ENCODE measurements at regions not wholly inside any gene's neighbourhood (a gene's known extent, or its start where the extent isn't known, plus 50 kb on each side); places are given as distances from the start of the nearest gene placed in this dataset.

GRCh38 chr3:8279886-8280550, 221.6 kb upstream of the LMCD1 start:
- Histone ChIP-seq H4K20me1 (ENCODE audit: insufficient read depth) (no peaks in the 10 kb centered on the region), H3K9me2 (ENCODE audit: insufficient read depth, low read length) (no peaks in the 10 kb centered on the region), H2AFZ (ENCODE audit: low read depth, low read length) (no peak overlapping the region), H3K4me3 (ENCODE audit: low read length) (no peak overlapping the region), H3K9me3 (ENCODE audit: low read length) (no peaks in the 10 kb centered on the region), H3K79me2 (replicated peaks; ENCODE audit: insufficient read depth, low read length) (no peaks in the 10 kb centered on the region), H3K36me3 (ENCODE audit: insufficient read depth, low read length) (no peaks in the 10 kb centered on the region), H3F3A (ENCODE audit: insufficient read depth, low read length, poor library complexity, severe bottlenecking) (no peaks in the 10 kb centered on the region), H3K27me3 (ENCODE audit: insufficient read depth, low read depth, low read length) (no peaks in the 10 kb centered on the region), H3K27ac (ENCODE audit: low read length) (no peak overlapping the region), H3K9ac (ENCODE audit: low read length) (no peak overlapping the region), H3K4me2 (ENCODE audit: low read length) (no peak overlapping the region)
- no peak for TF ChIP-seq TAF1 (IDR thresholded peaks at IDR 0.05; ENCODE audit: low read depth)
- TF ChIP-seq SMC3 (conservative IDR thresholded peaks at IDR 0.05; ENCODE audit: poor library complexity): no peak
- no peak for TF ChIP-seq POLR2AphosphoS5 (IDR thresholded peaks at IDR 0.05)
- TF ChIP-seq RAD21 (conservative IDR thresholded peaks at IDR 0.05): no peak
- TF ChIP-seq, protein P1, sequence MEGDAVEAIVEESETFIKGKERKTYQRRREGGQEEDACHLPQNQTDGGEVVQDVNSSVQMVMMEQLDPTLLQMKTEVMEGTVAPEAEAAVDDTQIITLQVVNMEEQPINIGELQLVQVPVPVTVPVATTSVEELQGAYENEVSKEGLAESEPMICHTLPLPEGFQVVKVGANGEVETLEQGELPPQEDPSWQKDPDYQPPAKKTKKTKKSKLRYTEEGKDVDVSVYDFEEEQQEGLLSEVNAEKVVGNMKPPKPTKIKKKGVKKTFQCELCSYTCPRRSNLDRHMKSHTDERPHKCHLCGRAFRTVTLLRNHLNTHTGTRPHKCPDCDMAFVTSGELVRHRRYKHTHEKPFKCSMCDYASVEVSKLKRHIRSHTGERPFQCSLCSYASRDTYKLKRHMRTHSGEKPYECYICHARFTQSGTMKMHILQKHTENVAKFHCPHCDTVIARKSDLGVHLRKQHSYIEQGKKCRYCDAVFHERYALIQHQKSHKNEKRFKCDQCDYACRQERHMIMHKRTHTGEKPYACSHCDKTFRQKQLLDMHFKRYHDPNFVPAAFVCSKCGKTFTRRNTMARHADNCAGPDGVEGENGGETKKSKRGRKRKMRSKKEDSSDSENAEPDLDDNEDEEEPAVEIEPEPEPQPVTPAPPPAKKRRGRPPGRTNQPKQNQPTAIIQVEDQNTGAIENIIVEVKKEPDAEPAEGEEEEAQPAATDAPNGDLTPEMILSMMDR (IDR thresholded peaks at IDR 0.05; ENCODE audit: poor library complexity, severe bottlenecking): no peak
- no peak for TF ChIP-seq EP300 (conservative IDR thresholded peaks at IDR 0.05; ENCODE audit: poor library complexity, severe bottlenecking)
- TF ChIP-seq EZH2 (IDR thresholded peaks at IDR 0.05; ENCODE audit: borderline replicate concordance, insufficient read depth, low read length, poor library complexity, severe bottlenecking): no peak

GRCh38 chr3:8282541-8283165, 219.0 kb upstream of the LMCD1 start:
- Histone ChIP-seq H3F3A (ENCODE audit: insufficient read depth, low read length, poor library complexity, severe bottlenecking) (no peaks in the 10 kb centered on the region), H2AFZ (ENCODE audit: low read depth, low read length) (no peak overlapping the region), H3K27ac (ENCODE audit: low read length) (no peak overlapping the region), H3K27me3 (ENCODE audit: insufficient read depth, low read depth, low read length) (no peaks in the 10 kb centered on the region), H3K4me2 (ENCODE audit: low read length) (no peak overlapping the region), H3K4me3 (ENCODE audit: low read length) (no peak overlapping the region), H3K9ac (ENCODE audit: low read length) (no peak overlapping the region), H3K9me2 (ENCODE audit: insufficient read depth, low read length) (no peaks in the 10 kb centered on the region), H3K79me2 (replicated peaks; ENCODE audit: insufficient read depth, low read length) (no peaks in the 10 kb centered on the region), H3K36me3 (ENCODE audit: insufficient read depth, low read length) (no peaks in the 10 kb centered on the region), H4K20me1 (ENCODE audit: insufficient read depth) (no peaks in the 10 kb centered on the region), H3K9me3 (ENCODE audit: low read length) (no peaks in the 10 kb centered on the region)
- TF ChIP-seq MXI1 (conservative IDR thresholded peaks at IDR 0.05; ENCODE audit: poor library complexity, severe bottlenecking) (no peak), SMC3 (conservative IDR thresholded peaks at IDR 0.05; ENCODE audit: poor library complexity) (no peak), TAF1 (IDR thresholded peaks at IDR 0.05; ENCODE audit: low read depth) (no peak), REST (IDR thresholded peaks at IDR 0.05; ENCODE audit: borderline replicate concordance) (no peak), EP300 (conservative IDR thresholded peaks at IDR 0.05; ENCODE audit: poor library complexity, severe bottlenecking) (no peak), EZH2 (IDR thresholded peaks at IDR 0.05; ENCODE audit: borderline replicate concordance, insufficient read depth, low read length, poor library complexity, severe bottlenecking) (no peak)
